HFF-Myc (cell line): ENCODE measurements at regions not wholly inside any gene's neighbourhood (a gene's known extent, or its start where the extent isn't known, plus 50 kb on each side); places are given as distances from the start of the nearest gene placed in this dataset.

Experiments
- DNase-seq: peaks from one replicate; pipeline ENCODE4 v3.0.0-alpha.2; 2011; ENCODE audit warnings: low read depth; ENCODE audit errors: extremely low read depth
- H3K4me3 ChIP-seq: replicated peaks from 2 replicates; pipeline ENCODE4 v1.5.1; 2011; ENCODE audit warnings: low read depth, mild to moderate bottlenecking, control low read depth, low read length
- TF ChIP-seq, protein P1 (sequence below): IDR thresholded peaks from 2 replicates; pipeline ENCODE4 v1.5.1; 2012; ENCODE audit warnings: mild to moderate bottlenecking, low read depth, low read length, control low read depth; ENCODE audit errors: missing control alignments

DNA sequence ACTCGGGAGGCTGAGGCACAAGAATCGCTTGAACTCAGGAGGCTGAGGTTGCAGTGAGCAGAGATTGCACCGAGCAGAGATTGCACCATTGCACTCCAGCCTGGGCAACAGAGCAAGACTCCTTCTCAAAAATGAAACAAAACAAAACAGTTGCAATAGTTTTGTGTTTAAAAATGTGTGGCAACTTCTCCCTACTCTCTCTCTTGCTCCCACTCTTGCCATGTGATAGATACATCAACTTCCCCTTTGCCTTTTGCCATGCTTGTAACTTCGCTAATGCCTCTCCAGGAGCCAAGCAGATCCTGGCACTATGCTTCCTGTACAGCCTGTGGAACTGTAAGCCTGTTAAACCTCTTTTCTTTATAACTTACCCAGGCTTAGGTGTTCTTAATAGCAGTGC, 52.5 kb upstream of the INTU start:
- DNase-seq: no peak
- TF ChIP-seq, protein P1, sequence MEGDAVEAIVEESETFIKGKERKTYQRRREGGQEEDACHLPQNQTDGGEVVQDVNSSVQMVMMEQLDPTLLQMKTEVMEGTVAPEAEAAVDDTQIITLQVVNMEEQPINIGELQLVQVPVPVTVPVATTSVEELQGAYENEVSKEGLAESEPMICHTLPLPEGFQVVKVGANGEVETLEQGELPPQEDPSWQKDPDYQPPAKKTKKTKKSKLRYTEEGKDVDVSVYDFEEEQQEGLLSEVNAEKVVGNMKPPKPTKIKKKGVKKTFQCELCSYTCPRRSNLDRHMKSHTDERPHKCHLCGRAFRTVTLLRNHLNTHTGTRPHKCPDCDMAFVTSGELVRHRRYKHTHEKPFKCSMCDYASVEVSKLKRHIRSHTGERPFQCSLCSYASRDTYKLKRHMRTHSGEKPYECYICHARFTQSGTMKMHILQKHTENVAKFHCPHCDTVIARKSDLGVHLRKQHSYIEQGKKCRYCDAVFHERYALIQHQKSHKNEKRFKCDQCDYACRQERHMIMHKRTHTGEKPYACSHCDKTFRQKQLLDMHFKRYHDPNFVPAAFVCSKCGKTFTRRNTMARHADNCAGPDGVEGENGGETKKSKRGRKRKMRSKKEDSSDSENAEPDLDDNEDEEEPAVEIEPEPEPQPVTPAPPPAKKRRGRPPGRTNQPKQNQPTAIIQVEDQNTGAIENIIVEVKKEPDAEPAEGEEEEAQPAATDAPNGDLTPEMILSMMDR: no peak
- H3K4me3 ChIP-seq: no peak overlapping the region

DNA sequence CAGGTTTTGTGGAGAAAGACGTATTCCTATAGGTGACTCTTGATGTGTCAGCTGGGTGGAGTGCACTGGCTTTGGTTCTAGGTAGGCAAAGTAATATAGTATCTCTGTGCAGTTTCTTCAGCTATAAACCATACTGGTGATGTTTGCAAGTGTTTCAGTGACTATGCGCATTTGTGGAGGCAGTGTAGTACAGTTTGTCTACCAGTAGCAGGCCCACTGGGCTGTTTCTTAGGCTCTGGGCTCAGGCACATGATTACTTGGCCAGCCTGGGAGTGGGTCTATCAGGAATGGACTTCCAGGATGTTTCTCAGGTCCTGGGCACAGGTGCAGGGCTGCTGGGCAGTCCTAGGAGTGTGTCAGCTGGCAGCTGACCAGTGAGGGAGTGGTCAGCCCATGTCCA, 51.9 kb upstream of the INTU start:
- H3K4me3 ChIP-seq: no peak overlapping the region
- TF ChIP-seq, protein P1: no peak
- DNase-seq: no peak
